ENCODE measurements at regions not wholly inside any gene's neighbourhood (a gene's known extent, or its start where the extent isn't known, plus 50 kb on each side); places are given as distances from the start of the nearest gene placed in this dataset.
"Not testable (repeated sequence)": the region's sequence is repeated elsewhere in the genome, so short reads cannot be mapped to it uniquely, and the experiment has no call there.

DNA sequence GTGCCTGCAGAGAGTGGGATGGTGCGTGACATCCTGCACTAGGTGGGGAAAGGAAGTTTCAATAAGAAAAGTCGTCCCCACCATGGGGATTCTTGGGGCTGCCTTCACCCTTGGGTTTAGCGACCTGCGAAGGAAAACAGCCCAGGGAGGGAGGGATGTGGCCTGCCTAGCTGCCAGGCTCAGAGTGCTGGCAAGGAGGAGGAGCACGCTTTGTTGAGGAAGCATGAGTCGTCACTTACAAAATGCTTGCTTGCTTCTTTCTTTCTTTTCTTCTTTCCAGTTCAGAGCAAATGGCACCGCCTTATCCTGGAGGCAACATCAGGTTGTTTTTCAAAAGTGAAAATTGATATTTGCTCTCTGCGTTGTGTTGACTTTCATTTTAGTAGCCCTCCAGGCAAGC lies 123.2 kb downstream of the TFAP2C start:
- Histone ChIP-seq H3K4me1 (no peaks in the 10 kb centered on the region), H3K4me3 (ENCODE audit: low read depth, low read length) (no peak overlapping the region), H3K36me3 (no peaks in the 10 kb centered on the region), H3K9me3 (no peaks in the 10 kb centered on the region), H3K27me3 (no peaks in the 10 kb centered on the region)
- DNase-seq: no peak
- TF ChIP-seq CTCF (IDR thresholded peaks at IDR 0.05; ENCODE audit: low read depth, low read length): no peak

- no peak overlapping the region for H3K4me3 ChIP-seq (ENCODE audit: low read depth, low read length)
- DNase-seq: no peak
- no peaks in the 10 kb centered on the region for H3K9me3 ChIP-seq
- TF ChIP-seq CTCF (IDR thresholded peaks at IDR 0.05; ENCODE audit: low read depth, low read length): no peak
- no peaks in the 10 kb centered on the region for H3K4me1 ChIP-seq
- no peaks in the 10 kb centered on the region for H3K36me3 ChIP-seq
- H3K27me3 ChIP-seq: no peaks in the 10 kb centered on the region
These were observed 126.1 kb downstream of the TFAP2C start for GRCh38 chr20:56755201-56755600.

GRCh38 chr20:56756658-56757057 lies 127.6 kb downstream of the TFAP2C start:
- not testable (repeated sequence) for H3K9me3 ChIP-seq; H3K27me3 ChIP-seq; DNase-seq; H3K4me1 ChIP-seq; H3K36me3 ChIP-seq; H3K4me3 ChIP-seq (ENCODE audit: low read depth, low read length)

DNA sequence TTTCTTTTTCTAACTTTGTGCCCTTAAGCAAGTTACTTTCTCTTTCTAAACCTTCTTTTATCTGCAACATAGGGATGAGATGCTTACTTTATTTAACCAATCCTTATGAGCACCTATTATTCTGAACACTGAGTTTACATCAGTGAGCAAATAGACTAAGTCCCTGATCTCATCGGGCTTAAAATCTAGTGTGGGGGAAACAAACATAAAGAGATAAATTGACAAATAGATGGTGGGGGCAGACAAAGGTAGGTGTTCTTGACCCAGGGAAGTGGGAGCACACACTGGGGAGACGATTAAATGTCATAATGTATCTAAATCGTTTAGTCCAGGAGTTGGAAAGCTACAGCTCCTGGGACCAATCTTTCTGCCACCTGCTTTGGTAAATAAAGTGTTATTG lies 129.6 kb downstream of the TFAP2C start:
- Histone ChIP-seq H3K36me3 (no peaks in the 10 kb centered on the region), H3K4me1 (no peaks in the 10 kb centered on the region), H3K4me3 (ENCODE audit: low read depth, low read length) (no peak overlapping the region), H3K9me3 (no peaks in the 10 kb centered on the region), H3K27me3 (no peaks in the 10 kb centered on the region)
- DNase-seq: no peak
- no peak for TF ChIP-seq CTCF (IDR thresholded peaks at IDR 0.05; ENCODE audit: low read depth, low read length)

- Histone ChIP-seq H3K9me3 (no peaks in the 10 kb centered on the region), H3K36me3 (no peaks in the 10 kb centered on the region), H3K4me3 (ENCODE audit: low read depth, low read length) (no peak overlapping the region), H3K4me1 (no peaks in the 10 kb centered on the region), H3K27me3 (no peaks in the 10 kb centered on the region)
- TF ChIP-seq CTCF (IDR thresholded peaks at IDR 0.05; ENCODE audit: low read depth, low read length): no peak
- DNase-seq: no peak
These were observed 130.7 kb downstream of the TFAP2C start for GRCh38 chr20:56759741-56760278.

GRCh38 chr20:56760610-56761009 lies 131.5 kb downstream of the TFAP2C start:
- TF ChIP-seq CTCF (IDR thresholded peaks at IDR 0.05; ENCODE audit: low read depth, low read length): no peak

DNA sequence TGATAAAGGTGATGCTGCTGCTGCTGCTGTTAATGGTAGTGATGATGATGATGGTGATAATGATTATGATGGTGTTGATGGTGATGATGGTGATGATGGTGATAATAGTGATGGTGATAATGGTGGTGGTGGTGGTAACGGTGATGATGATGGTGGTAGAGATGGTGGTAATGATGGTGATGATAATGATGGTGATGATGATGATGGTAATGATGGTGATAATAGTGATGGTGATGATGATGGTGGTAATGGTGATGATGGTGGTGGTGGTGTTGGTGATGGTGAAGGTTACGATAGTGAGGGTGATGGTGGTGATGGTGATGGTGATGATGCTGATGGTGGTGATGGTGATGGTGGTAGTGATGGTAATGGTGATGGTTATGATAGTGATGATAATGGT lies 132.3 kb downstream of the TFAP2C start:
- Histone ChIP-seq H3K36me3 (no peaks in the 10 kb centered on the region), H3K4me1 (no peaks in the 10 kb centered on the region), H3K4me3 (ENCODE audit: low read depth, low read length) (no peak overlapping the region), H3K27me3 (no peaks in the 10 kb centered on the region), H3K9me3 (no peaks in the 10 kb centered on the region)
- no peak for DNase-seq
- no peak for TF ChIP-seq CTCF (IDR thresholded peaks at IDR 0.05; ENCODE audit: low read depth, low read length)

More at GRCh38 chr20:56760610-56761009, 131.5 kb downstream of the TFAP2C start:
- H3K4me3 ChIP-seq (ENCODE audit: low read depth, low read length): no peak overlapping the region
- no peaks in the 10 kb centered on the region for H3K9me3 ChIP-seq
- no peaks in the 10 kb centered on the region for H3K36me3 ChIP-seq
- H3K4me1 ChIP-seq: no peaks in the 10 kb centered on the region
- H3K27me3 ChIP-seq: no peaks in the 10 kb centered on the region
- DNase-seq: no peak

Data from BE2C (cell line).